GM12878 (cell line): ENCODE measurements at regions not wholly inside any gene's neighbourhood (a gene's known extent, or its start where the extent isn't known, plus 50 kb on each side); places are given as distances from the start of the nearest gene placed in this dataset.

Source experiments
- ATAC-seq: fragments of 200-7000 bp; cut with Tn5 transposase; 3 replicates; pipeline ENCODE4 v1.9.1; 2020; ENCODE audit warnings: mild to moderate bottlenecking, moderate library complexity
- BruUV-seq: library from RNA; stranded (reverse); fragments of 400-500 nt; replicated peaks from 2 replicates; lab custom pipeline; 2021; lab: Mats Ljungman, UMichigan
- CTCF ChIA-PET: fragments of 300-600 bp; sonication (Branson Sonifier 250); formaldehyde crosslinking; extraction: SDS; loops from one replicate; lab custom pipeline; 2021; ENCODE audit warnings: inconsistent platforms; lab: Yijun Ruan, JAX
- POLR2A ChIA-PET: fragments of 350-600 bp; formaldehyde crosslinking; extraction: SDS; loops from one replicate; lab custom pipeline; 2021; ENCODE audit warnings: inconsistent platforms; lab: Charles Lee
- RAD21 ChIA-PET: fragments of 300-600 bp; sonication (Branson Sonifier 250); formaldehyde crosslinking; loops from one replicate; lab custom pipeline; 2023; ENCODE audit warnings: antibody characterized with exemption; ENCODE audit not compliant: unreplicated experiment; lab: Charles Lee
- SMC1A ChIA-PET: fragments of 300-600 bp; sonication (Branson Sonifier 250); formaldehyde crosslinking; loops from one replicate; lab custom pipeline; 2023; ENCODE audit not compliant: unreplicated experiment, uncharacterized antibody; lab: Charles Lee
- DNase-seq: peaks from one replicate; pipeline ENCODE4 v3.0.0-alpha.2; 2011; ENCODE audit warnings: low read depth, low spot score
- FAIRE-seq: peaks from 3 replicates; lab custom pipeline; 2011; peaks lifted over from hg19 to GRCh38; lab: Jason Lieb, UNC
- H2AFZ ChIP-seq: 2 replicates; pipeline ENCODE4 v1.6.0; 2011; ENCODE audit warnings: low read depth, low read length, control low read depth; ENCODE audit not compliant: control insufficient read depth
- H3K27ac ChIP-seq: 2 replicates; pipeline ENCODE4 v1.5.1; 2011; ENCODE audit warnings: control low read depth; ENCODE audit not compliant: control insufficient read depth, insufficient read depth
- H3K27me3 ChIP-seq, 2 experiments: replicated peaks in 1 of 2; 2 replicates each; pipeline versions ENCODE4 v1.6.0 to v1.6.1; 2011; ENCODE audit warnings: low read length in 1 of 2; ENCODE audit not compliant: control insufficient read depth in 2 of 2, insufficient read depth in 2 of 2
- H3K36me3 ChIP-seq, 2 experiments: 2 replicates each; pipeline ENCODE4 v1.5.1; 2011; ENCODE audit warnings: low read length in 1 of 2; ENCODE audit not compliant: control insufficient read depth in 2 of 2, insufficient read depth in 2 of 2
- H3K4me1 ChIP-seq: 2 replicates; pipeline ENCODE4 v1.6.1; 2011; ENCODE audit warnings: mild to moderate bottlenecking, low read length, moderate library complexity, mixed read lengths; ENCODE audit not compliant: control insufficient read depth, insufficient read depth
- H3K4me2 ChIP-seq: 2 replicates; pipeline ENCODE4 v1.6.0; 2011; ENCODE audit warnings: control low read depth; ENCODE audit not compliant: control insufficient read depth, insufficient read depth
- H3K4me3 ChIP-seq: fragments of 200-600 bp; sonication (generic); 2 replicates; pipeline ENCODE4 v1.5.1; 2016
- H3K79me2 ChIP-seq: 2 replicates; pipeline ENCODE4 v1.6.0; 2011; ENCODE audit warnings: low read length; ENCODE audit not compliant: control insufficient read depth, insufficient read depth
- H3K9ac ChIP-seq: 2 replicates; pipeline ENCODE4 v1.8.0; 2011; ENCODE audit warnings: low read length, control low read depth, mixed read lengths; ENCODE audit not compliant: control insufficient read depth, insufficient read depth
- H3K9me3 ChIP-seq: replicated peaks from 3 replicates; pipeline ENCODE4 v1.5.1; 2011; ENCODE audit warnings: mild to moderate bottlenecking, low read length; ENCODE audit not compliant: control insufficient read depth, insufficient read depth
- H4K20me1 ChIP-seq: 2 replicates; pipeline ENCODE4 v1.6.0; 2011; ENCODE audit not compliant: control insufficient read depth, insufficient read depth
- CREM ChIP-seq: IDR thresholded peaks from 2 replicates; pipeline ENCODE4 v1.6.1; 2014; ENCODE audit warnings: antibody characterized with exemption, low read depth
- EZH2 ChIP-seq: IDR thresholded peaks from 2 replicates; pipeline ENCODE4 v1.6.1; 2012; ENCODE audit warnings: low read depth, mild to moderate bottlenecking, control low read depth, inconsistent platforms, low read length, borderline replicate concordance; ENCODE audit not compliant: control insufficient read depth
- FOXM1 ChIP-seq: IDR thresholded peaks from 2 replicates; pipeline ENCODE4 v1.6.1; 2012; ENCODE audit warnings: low read depth, mild to moderate bottlenecking, inconsistent platforms, low read length, moderate library complexity
- GABPA ChIP-seq: IDR thresholded peaks from 2 replicates; pipeline ENCODE4 v1.6.1; 2014; ENCODE audit warnings: antibody characterized with exemption, low read depth, mild to moderate bottlenecking, inconsistent platforms
- MEF2B ChIP-seq: fragments of 450-650 bp; IDR thresholded peaks from 2 replicates; pipeline ENCODE4 v1.6.1; 2018; ENCODE audit warnings: mild to moderate bottlenecking, moderate library complexity; ENCODE audit not compliant: partially characterized antibody, poor library complexity, severe bottlenecking
- NFYB ChIP-seq: IDR thresholded peaks from 2 replicates; pipeline ENCODE4 v1.6.1; 2011; ENCODE audit warnings: low read depth, mild to moderate bottlenecking, low read length, improper control_type of control experiment, moderate library complexity; ENCODE audit not compliant: insufficient read depth
- NR2F1 ChIP-seq: fragments of 450-650 bp; conservative IDR thresholded peaks from 2 replicates; pipeline ENCODE4 v1.6.1; 2017; ENCODE audit warnings: mild to moderate bottlenecking
- RAD21 ChIP-seq: IDR thresholded peaks from 2 replicates; pipeline ENCODE4 v1.6.1; 2011; ENCODE audit warnings: mild to moderate bottlenecking, low read depth, low read length, moderate library complexity; ENCODE audit not compliant: insufficient read depth
- RCOR1 ChIP-seq: conservative IDR thresholded peaks from 2 replicates; pipeline ENCODE4 v1.6.1; 2012; ENCODE audit warnings: low read depth, low read length, improper control_type of control experiment
- RUNX3 ChIP-seq: IDR thresholded peaks from 2 replicates; pipeline ENCODE4 v1.6.1; 2012; ENCODE audit warnings: low read length, inconsistent platforms
- SMC3 ChIP-seq: IDR thresholded peaks from 2 replicates; pipeline ENCODE4 v1.6.1; 2011; ENCODE audit warnings: low read length, improper control_type of control experiment, borderline replicate concordance
- SP1 ChIP-seq: IDR thresholded peaks from one replicate; pipeline ENCODE4 v1.6.1; 2011; ENCODE audit warnings: low read depth, low read length
- STAT1 ChIP-seq: fragments of 450-650 bp; conservative IDR thresholded peaks from 2 replicates; pipeline ENCODE4 v1.6.1; 2014; ENCODE audit warnings: antibody characterized with exemption, mild to moderate bottlenecking
- ZNF384 ChIP-seq: IDR thresholded peaks from 2 replicates; pipeline ENCODE4 v1.6.1; 2012; ENCODE audit warnings: low read depth, mild to moderate bottlenecking, low read length, improper control_type of control experiment, borderline replicate concordance
- WGBS: methylation state at CpG from one replicate; pipeline ENCODE4 v1.1.6; 2016; ENCODE audit warnings: low lambda C conversion rate; ENCODE audit not compliant: insufficient replicate concordance, insufficient coverage; ENCODE audit errors: missing lambda C conversion rate; 5-methylcytosine and 5-hydroxymethylcytosine counted together
- in situ Hi-C: fragments of 300-500 bp; cut with MboI; formaldehyde crosslinking; loops from 9 replicates; pipeline ENCODE4 v1.14.3; 2018; ENCODE audit warnings: mixed read lengths
- intact Hi-C: fragments of 100-400 bp; cut with micrococcal nuclease; formaldehyde crosslinking; loops from one replicate; pipeline ENCODE4 v1.14.2; 2022; ENCODE audit not compliant: unreplicated experiment
- TF ChIP-seq, protein P1 (sequence below): IDR thresholded peaks from 2 replicates; pipeline ENCODE4 v1.6.1; 2011; ENCODE audit warnings: low read depth, mild to moderate bottlenecking, low read length, moderate library complexity, borderline replicate concordance; ENCODE audit errors: extremely low read depth
- TF ChIP-seq, protein P2 (sequence below), 3 experiments: IDR thresholded peaks in 2 of 3; conservative IDR thresholded peaks in 1 of 3; 2 replicates each; pipeline ENCODE4 v1.5.1; 2011; ENCODE audit warnings: low read depth in 3 of 3, low read length in 3 of 3, mild to moderate bottlenecking in 3 of 3, control low read depth in 2 of 3, moderate library complexity in 2 of 3, inconsistent platforms in 1 of 3, mixed read lengths in 1 of 3; ENCODE audit not compliant: control insufficient read depth in 2 of 3, insufficient read depth in 1 of 3; ENCODE audit errors: extremely low read depth in 1 of 3
- TF ChIP-seq, protein P3 (sequence below): fragments of 450-650 bp; formaldehyde crosslinking; IDR thresholded peaks from 2 replicates; pipeline ENCODE4 v1.4.0; 2022; ENCODE audit warnings: mild to moderate bottlenecking, moderate library complexity

DNA sequence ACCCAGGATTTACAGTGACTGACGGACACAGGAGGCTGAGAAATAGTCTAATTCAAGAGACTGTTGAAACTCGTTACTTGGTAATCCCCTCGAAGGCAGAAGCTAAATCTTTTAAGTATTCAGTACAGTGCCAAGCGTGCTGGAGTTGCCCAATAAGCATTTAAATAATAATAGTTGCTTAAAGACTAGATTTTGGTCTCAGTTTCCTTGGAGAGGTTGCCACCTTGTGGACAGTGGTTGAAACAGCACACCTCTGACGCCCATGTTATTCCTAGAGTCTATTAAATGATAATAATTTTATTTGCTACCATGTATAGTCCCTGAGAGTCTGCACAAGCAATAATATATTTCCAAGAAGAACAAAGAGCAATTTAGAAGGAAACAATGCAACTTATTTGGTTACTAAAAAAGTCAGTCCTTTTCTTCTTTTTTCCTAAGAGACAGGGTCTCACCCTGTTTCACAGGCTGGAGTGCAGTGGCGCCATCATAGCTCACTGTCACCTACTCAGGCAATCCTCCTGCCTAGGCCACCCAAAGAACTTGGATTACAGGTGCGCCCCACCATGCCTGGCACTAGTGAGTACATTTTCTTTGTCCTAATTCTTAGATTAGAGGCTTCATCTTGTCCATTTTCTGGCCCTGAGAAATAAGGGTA lies 138.0 kb upstream of the NUDT7 start:
- intact Hi-C loops (loop anchor here (1.0 to 10.0 kb wide), 3 partner anchors 150 to 348 kb away; partner anchors contain the start of gene ADAMTS18), in situ Hi-C loops (no loop called here)
- SMC1A ChIA-PET: interaction anchor here (0.6 to 7.1 kb wide), 5 partner anchors 8 to 349 kb away, joined by 3 to 108 read pairs (median 4); no protein-coding TSS in a partner anchor
- BruUV-seq: no TSS peak
- Histone ChIP-seq H4K20me1 (no peaks in the 10 kb centered on the region), H2AFZ (no peak overlapping the region), H3K79me2 (no peaks in the 10 kb centered on the region), H3K27ac (no peak overlapping the region), H3K4me1 (no peaks in the 10 kb centered on the region), H3K9ac (no peak overlapping the region), H3K36me3 (no peaks in the 10 kb centered on the region), H3K4me3 (no peak overlapping the region), H3K4me2 (no peak overlapping the region), H3K9me3 (no peaks in the 10 kb centered on the region), H3K27me3 (peaks cover 0 to 1% of the 10 kb centered on the region in 2 experiments; a peak in 1 of 4 replicates)
- POLR2A ChIA-PET: no interaction called here
- RAD21 ChIA-PET: interaction anchor here (0.6 to 3.8 kb wide), 3 partner anchors 208 to 352 kb away, joined by 3 to 42 read pairs (median 5); no protein-coding TSS in a partner anchor
- no peak for TF ChIP-seq STAT1
- no peak for TF ChIP-seq MEF2B
- 0 out of 2 replicates have a peak, but pooled peaks have one; percentile 26 for TF ChIP-seq FOXM1
- no peak for TF ChIP-seq GABPA
- TF ChIP-seq, protein P1, sequence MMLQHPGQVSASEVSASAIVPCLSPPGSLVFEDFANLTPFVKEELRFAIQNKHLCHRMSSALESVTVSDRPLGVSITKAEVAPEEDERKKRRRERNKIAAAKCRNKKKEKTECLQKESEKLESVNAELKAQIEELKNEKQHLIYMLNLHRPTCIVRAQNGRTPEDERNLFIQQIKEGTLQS: no peak
- TF ChIP-seq, protein P2, sequence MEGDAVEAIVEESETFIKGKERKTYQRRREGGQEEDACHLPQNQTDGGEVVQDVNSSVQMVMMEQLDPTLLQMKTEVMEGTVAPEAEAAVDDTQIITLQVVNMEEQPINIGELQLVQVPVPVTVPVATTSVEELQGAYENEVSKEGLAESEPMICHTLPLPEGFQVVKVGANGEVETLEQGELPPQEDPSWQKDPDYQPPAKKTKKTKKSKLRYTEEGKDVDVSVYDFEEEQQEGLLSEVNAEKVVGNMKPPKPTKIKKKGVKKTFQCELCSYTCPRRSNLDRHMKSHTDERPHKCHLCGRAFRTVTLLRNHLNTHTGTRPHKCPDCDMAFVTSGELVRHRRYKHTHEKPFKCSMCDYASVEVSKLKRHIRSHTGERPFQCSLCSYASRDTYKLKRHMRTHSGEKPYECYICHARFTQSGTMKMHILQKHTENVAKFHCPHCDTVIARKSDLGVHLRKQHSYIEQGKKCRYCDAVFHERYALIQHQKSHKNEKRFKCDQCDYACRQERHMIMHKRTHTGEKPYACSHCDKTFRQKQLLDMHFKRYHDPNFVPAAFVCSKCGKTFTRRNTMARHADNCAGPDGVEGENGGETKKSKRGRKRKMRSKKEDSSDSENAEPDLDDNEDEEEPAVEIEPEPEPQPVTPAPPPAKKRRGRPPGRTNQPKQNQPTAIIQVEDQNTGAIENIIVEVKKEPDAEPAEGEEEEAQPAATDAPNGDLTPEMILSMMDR (IDR thresholded peaks at IDR 0.05 in 2 of 3, conservative IDR thresholded peaks at IDR 0.05 in 1 of 3; ENCODE audit: control insufficient read depth in 2 of 3, extremely low read depth in 1 of 3, insufficient read depth in 1 of 3, low read depth in 3 of 3, low read length in 3 of 3): peak; percentile 67 to 78 (median 74)
- no peak for TF ChIP-seq RCOR1
- TF ChIP-seq EZH2: no peak
- TF ChIP-seq RUNX3: peak; percentile 56
- TF ChIP-seq NFYB: no peak
- TF ChIP-seq ZNF384: no peak
- TF ChIP-seq SMC3: peak; percentile 94
- TF ChIP-seq, protein P3, sequence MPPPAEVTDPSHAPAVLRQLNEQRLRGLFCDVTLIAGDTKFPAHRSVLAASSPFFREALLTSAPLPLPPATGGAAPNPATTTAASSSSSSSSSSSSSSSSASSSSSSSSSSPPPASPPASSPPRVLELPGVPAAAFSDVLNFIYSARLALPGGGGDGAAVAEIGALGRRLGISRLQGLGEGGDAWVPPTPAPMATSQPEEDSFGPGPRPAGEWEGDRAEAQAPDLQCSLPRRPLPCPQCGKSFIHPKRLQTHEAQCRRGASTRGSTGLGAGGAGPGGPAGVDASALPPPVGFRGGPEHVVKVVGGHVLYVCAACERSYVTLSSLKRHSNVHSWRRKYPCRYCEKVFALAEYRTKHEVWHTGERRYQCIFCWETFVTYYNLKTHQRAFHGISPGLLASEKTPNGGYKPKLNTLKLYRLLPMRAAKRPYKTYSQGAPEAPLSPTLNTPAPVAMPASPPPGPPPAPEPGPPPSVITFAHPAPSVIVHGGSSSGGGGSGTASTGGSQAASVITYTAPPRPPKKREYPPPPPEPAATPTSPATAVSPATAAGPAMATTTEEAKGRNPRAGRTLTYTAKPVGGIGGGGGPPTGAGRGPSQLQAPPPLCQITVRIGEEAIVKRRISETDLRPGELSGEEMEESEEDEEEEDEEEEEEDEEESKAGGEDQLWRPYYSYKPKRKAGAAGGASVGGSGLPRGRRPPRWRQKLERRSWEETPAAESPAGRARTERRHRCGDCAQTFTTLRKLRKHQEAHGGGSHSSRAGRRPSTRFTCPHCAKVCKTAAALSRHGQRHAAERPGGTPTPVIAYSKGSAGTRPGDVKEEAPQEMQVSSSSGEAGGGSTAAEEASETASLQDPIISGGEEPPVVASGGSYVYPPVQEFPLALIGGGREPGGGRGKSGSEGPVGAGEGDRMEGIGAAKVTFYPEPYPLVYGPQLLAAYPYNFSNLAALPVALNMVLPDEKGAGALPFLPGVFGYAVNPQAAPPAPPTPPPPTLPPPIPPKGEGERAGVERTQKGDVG (CRISPR knock-in tag): no peak
- TF ChIP-seq CREM: no peak
- TF ChIP-seq NR2F1: no peak
- TF ChIP-seq RAD21: peak; percentile 92
- no peak for TF ChIP-seq SP1
- FAIRE-seq (peak; percentile 49), ATAC-seq (peak; percentile 80), DNase-seq (no peak)
- CTCF ChIA-PET: interaction anchor here (0.6 to 6.5 kb wide), 21 partner anchors 8 to 420 kb away, joined by 3 to 132 read pairs (median 3); no protein-coding TSS in a partner anchor
- 4% methylated on average over 7 of the region's 7 CpGs for WGBS
